A673 (cell line): ENCODE measurements at regions not wholly inside any gene's neighbourhood (a gene's known extent, or its start where the extent isn't known, plus 50 kb on each side); places are given as distances from the start of the nearest gene placed in this dataset.
"Not testable (repeated sequence)": the region's sequence is repeated elsewhere in the genome, so short reads cannot be mapped to it uniquely, and the experiment has no call there.

ENCODE experiments used
- BruUV-seq: library from RNA; stranded (reverse); fragments of 400-500 nt; replicated peaks from 2 replicates; lab custom pipeline; 2021; lab: Mats Ljungman, UMichigan
- CTCF ChIA-PET: fragments of 300-600 bp; sonication (Branson Sonifier 250); formaldehyde crosslinking; loops from one replicate; lab custom pipeline; 2022; ENCODE audit warnings: antibody characterized with exemption; lab: Charles Lee
- POLR2A ChIA-PET: fragments of 300-600 bp; sonication (Branson Sonifier 250); formaldehyde crosslinking; loops from one replicate; lab custom pipeline; 2022; ENCODE audit warnings: antibody characterized with exemption; ENCODE audit not compliant: low non-redundant PET; lab: Charles Lee
- DNase-seq: peaks from one replicate; pipeline ENCODE4 v3.0.0-alpha.2; 2015; ENCODE audit warnings: low spot score
- H3K27ac ChIP-seq: fragments of 200-600 bp; sonication (generic); 2 replicates; pipeline ENCODE4 v1.5.1; 2016; ENCODE audit warnings: mixed run types, low read depth, mild to moderate bottlenecking, mixed read lengths, antibody characterized with exemption, low read length; ENCODE audit not compliant: poor library complexity, severe bottlenecking
- H3K27me3 ChIP-seq: fragments of 200-600 bp; sonication (generic); replicated peaks from 2 replicates; pipeline ENCODE4 v1.6.1; 2017; ENCODE audit warnings: mixed run types, low read depth, mild to moderate bottlenecking, mixed read lengths, antibody characterized with exemption, low read length; ENCODE audit not compliant: insufficient read depth, poor library complexity
- H3K36me3 ChIP-seq: fragments of 200-600 bp; sonication (generic); 2 replicates; pipeline ENCODE4 v1.6.1; 2016; ENCODE audit warnings: mixed run types, mild to moderate bottlenecking, mixed read lengths, antibody characterized with exemption, low read length; ENCODE audit not compliant: insufficient read depth, poor library complexity, severe bottlenecking
- H3K4me1 ChIP-seq: fragments of 200-600 bp; sonication (generic); 2 replicates; pipeline ENCODE4 v1.6.1; 2017; ENCODE audit warnings: mixed run types, mild to moderate bottlenecking, mixed read lengths, antibody characterized with exemption, low read length; ENCODE audit not compliant: insufficient read depth, poor library complexity, severe bottlenecking
- H3K4me3 ChIP-seq: fragments of 200-600 bp; sonication (generic); 2 replicates; pipeline ENCODE4 v1.5.1; 2016; ENCODE audit warnings: low read depth, mixed run types, mild to moderate bottlenecking, mixed read lengths, low read length; ENCODE audit not compliant: poor library complexity, severe bottlenecking
- H3K9me3 ChIP-seq: fragments of 200-600 bp; sonication (generic); 2 replicates; pipeline ENCODE4 v1.6.1; 2016; ENCODE audit warnings: mixed run types, low read depth, mild to moderate bottlenecking, mixed read lengths, antibody characterized with exemption, low read length; ENCODE audit not compliant: poor library complexity, severe bottlenecking
- EZH2 ChIP-seq: fragments of 200-600 bp; sonication (generic); IDR thresholded peaks from 2 replicates; pipeline ENCODE4 v1.6.1; 2017; ENCODE audit warnings: borderline replicate concordance, low read depth, mild to moderate bottlenecking, mixed read lengths, antibody characterized with exemption, low read length; ENCODE audit not compliant: poor library complexity, severe bottlenecking
- intact Hi-C: fragments of 100-400 bp; cut with micrococcal nuclease; formaldehyde crosslinking; loops from one replicate; pipeline ENCODE4 v1.10.0; 2022; ENCODE audit not compliant: unreplicated experiment
- TF ChIP-seq, protein P1 (sequence below): fragments of 300-800, 200-600 bp; sonication (generic); conservative IDR thresholded peaks from 2 replicates; pipeline ENCODE4 v1.5.1; 2017; ENCODE audit warnings: low read depth, mild to moderate bottlenecking, antibody characterized with exemption, low read length, moderate library complexity, mixed read lengths

DNA sequence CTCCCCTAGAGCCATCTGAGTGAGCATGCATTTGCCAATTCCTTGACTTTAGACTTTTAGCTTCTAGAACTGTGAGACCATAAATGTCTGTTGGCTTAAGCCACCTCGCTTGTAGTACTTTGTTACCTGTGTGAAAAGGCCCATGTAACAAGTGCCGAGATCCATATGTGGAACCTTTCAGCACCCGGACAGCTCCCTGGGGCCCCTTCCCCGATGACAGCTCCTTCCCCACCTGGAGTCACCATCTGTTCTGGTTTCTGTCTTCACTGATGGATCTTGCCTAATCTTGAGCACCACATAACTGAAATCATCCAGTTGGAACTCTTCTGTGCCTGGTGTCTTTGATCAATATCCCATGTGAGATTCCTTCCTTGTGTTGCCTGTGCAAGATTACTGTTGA is 78.9 kb upstream of the EEF2KMT start:
- no TSS peak for BruUV-seq
- CTCF ChIA-PET: no interaction called here
- Histone ChIP-seq H3K9me3 (no peaks in the 10 kb centered on the region), H3K36me3 (no peaks in the 10 kb centered on the region), H3K27me3 (no peaks in the 10 kb centered on the region), H3K4me1 (no peaks in the 10 kb centered on the region), H3K4me3 (no peak overlapping the region), H3K27ac (no peak overlapping the region)
- no peak for DNase-seq
- TF ChIP-seq EZH2: no peak
- intact Hi-C loops: no loop called here
- POLR2A ChIA-PET: no interaction called here

DNA sequence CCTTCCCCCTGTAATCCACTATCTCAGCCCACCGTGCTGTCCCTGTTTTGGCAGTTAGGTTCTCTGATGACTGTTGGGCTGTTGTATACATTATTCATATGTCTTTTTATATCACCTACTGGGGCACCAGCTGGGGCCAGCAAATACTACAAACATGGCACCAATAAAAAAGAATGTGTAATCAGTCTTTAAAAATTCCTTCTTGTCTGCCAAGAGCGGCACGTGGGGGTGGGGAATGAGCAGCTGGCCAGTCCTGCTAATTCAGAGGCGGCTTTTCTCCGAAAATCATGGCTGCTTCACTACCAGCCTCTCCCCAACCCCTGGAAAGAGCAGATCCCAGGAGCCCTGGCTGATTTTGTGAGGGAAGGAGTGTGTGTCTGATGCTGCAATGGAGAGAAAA is 77.7 kb upstream of the EEF2KMT start:
- no peak for TF ChIP-seq EZH2
- TF ChIP-seq, protein P1, sequence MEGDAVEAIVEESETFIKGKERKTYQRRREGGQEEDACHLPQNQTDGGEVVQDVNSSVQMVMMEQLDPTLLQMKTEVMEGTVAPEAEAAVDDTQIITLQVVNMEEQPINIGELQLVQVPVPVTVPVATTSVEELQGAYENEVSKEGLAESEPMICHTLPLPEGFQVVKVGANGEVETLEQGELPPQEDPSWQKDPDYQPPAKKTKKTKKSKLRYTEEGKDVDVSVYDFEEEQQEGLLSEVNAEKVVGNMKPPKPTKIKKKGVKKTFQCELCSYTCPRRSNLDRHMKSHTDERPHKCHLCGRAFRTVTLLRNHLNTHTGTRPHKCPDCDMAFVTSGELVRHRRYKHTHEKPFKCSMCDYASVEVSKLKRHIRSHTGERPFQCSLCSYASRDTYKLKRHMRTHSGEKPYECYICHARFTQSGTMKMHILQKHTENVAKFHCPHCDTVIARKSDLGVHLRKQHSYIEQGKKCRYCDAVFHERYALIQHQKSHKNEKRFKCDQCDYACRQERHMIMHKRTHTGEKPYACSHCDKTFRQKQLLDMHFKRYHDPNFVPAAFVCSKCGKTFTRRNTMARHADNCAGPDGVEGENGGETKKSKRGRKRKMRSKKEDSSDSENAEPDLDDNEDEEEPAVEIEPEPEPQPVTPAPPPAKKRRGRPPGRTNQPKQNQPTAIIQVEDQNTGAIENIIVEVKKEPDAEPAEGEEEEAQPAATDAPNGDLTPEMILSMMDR: no peak
- BruUV-seq: no TSS peak

DNA sequence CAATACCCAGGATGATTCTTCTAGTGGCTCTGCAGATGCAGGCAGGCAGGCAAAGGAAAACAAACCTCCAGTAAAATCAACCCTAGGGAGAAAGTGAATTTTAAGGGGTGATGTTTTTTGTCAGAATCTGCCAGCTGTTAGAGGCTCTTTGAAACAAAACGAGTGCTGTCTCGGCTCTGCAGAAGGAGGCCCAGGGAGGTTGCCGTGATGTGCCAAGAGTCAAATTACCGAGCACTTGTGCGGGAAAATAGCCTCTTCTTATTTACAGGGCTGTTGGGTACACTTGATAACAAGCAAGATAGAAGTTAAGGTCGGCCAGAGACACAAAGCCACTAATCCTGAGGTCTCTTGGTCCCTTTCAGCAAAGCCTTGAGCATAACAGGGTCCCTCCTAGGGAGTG is 68.9 kb upstream of the EEF2KMT start:
- no peak overlapping the region for H3K27ac ChIP-seq
- ChIA-PET CTCF (no interaction called here), POLR2A (no interaction called here)
- intact Hi-C loops: no loop called here
- no peaks in the 10 kb centered on the region for H3K36me3 ChIP-seq
- DNase-seq: no peak
- no peak overlapping the region for H3K4me3 ChIP-seq
- TF ChIP-seq, protein P1: no peak
- TF ChIP-seq EZH2: no peak
- BruUV-seq: no TSS peak
- no peaks in the 10 kb centered on the region for H3K4me1 ChIP-seq
- H3K27me3 ChIP-seq: peaks cover 19% of the 10 kb centered on the region
- H3K9me3 ChIP-seq: no peaks in the 10 kb centered on the region

More for the DNA sequence above, 77.7 kb upstream of the EEF2KMT start:
- DNase-seq: peak; percentile 9
- Histone ChIP-seq H3K36me3 (no peaks in the 10 kb centered on the region), H3K4me3 (no peak overlapping the region), H3K27ac (no peak overlapping the region), H3K9me3 (no peaks in the 10 kb centered on the region), H3K27me3 (no peaks in the 10 kb centered on the region), H3K4me1 (no peaks in the 10 kb centered on the region)
- intact Hi-C loops: no loop called here
- POLR2A ChIA-PET: no interaction called here
- CTCF ChIA-PET: no interaction called here

DNA sequence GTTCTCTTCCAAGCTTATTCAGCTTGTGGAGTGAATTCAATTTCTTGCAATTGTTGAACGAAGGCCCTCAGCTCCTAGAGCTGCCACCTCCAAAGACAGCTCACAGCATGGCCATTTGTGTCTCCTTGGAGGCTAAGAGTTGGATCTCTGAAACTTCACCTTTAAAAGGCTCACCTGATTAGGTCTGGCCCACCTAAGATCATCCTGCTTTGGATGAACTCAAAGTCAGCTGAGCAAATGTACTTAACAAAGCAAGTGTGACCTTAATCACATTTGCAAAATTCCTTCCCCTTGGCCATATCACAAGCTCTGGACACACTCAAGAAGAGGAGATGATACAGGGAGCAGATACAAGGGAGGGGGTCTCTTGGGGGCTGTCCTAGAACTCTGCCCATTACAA is 67.8 kb upstream of the EEF2KMT start:
- CTCF ChIA-PET, H3K36me3 ChIP-seq, H3K27ac ChIP-seq, H3K4me1 ChIP-seq, DNase-seq, POLR2A ChIA-PET, intact Hi-C loops, BruUV-seq, H3K4me3 ChIP-seq, H3K9me3 ChIP-seq: not testable (repeated sequence)
- H3K27me3 ChIP-seq: peaks cover 22% of the 10 kb centered on the region

DNA sequence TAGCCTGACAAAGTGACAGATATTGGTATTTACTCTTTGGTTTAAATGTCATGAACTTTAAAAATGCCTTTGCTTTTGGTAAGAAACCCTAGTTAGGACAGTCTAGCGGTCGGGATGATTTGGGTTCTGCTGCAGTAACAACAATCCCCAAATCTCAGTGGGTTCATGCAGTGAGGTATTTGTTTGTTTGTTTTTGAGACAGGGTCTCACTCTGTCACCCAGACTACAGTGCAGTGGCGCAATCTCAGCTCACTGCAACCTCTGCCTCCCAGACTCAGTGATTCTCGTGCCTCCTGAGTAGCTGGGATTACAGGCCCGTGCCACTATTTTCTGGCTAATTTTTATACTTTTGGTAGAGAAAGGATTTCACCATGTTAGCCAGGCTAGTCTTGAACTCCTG is 65.2 kb upstream of the EEF2KMT start:
- CTCF ChIA-PET, H3K4me3 ChIP-seq, H3K36me3 ChIP-seq, DNase-seq, POLR2A ChIA-PET, BruUV-seq, H3K4me1 ChIP-seq, H3K9me3 ChIP-seq, intact Hi-C loops, H3K27ac ChIP-seq: not testable (repeated sequence)
- H3K27me3 ChIP-seq: peaks cover 23% of the 10 kb centered on the region

DNA sequence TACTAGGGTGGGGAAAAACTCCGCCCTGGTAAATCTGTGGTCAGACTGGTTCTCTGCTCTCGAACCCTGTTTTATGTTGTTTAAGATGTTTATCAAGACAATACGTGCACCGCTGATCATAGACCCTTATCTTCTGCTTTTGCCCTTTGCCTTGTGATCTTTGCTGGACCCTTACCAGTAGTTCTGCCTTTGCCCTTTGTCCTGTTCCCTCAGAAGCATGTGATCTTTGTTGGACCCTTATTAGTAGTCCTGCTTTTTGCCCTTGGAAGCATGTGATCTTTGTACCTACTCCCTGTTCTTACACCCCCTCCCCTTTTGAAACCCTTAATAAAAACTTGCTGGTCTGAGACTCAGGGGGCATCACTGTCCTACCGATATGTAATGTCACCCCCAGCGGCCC is 64.3 kb upstream of the EEF2KMT start:
- intact Hi-C loops, H3K36me3 ChIP-seq, CTCF ChIA-PET, POLR2A ChIA-PET, H3K27ac ChIP-seq, H3K4me1 ChIP-seq, BruUV-seq, H3K9me3 ChIP-seq, H3K4me3 ChIP-seq, DNase-seq: not testable (repeated sequence)
- peaks cover 14% of the 10 kb centered on the region for H3K27me3 ChIP-seq
